Gastroesophageal sphincter (tissue), 4 donors: ENCODE measurements at regions not wholly inside any gene's neighbourhood (a gene's known extent, or its start where the extent isn't known, plus 50 kb on each side); places are given as distances from the start of the nearest gene placed in this dataset.

Experiments used
- ATAC-seq: fragments of 150-250 bp; one replicate; pipeline ENCODE4 v1.9.1; 2016; ENCODE audit warnings: mild to moderate bottlenecking, moderate library complexity
- H3K27ac ChIP-seq, 4 donors: fragments of 200-600 bp; sonication (generic) in 3 of 4; 1 replicate in 3 of 4; 2 replicates in 1 of 4; pipeline ENCODE4 v1.5.1; 2016 to 2019
- H3K27me3 ChIP-seq: fragments of 200-600 bp; sonication (generic); one replicate; pipeline ENCODE4 v1.5.1; 2019
- H3K36me3 ChIP-seq, 2 donors: fragments of 200-600 bp; sonication (generic); one replicate each; pipeline ENCODE4 v1.5.1; 2019; ENCODE audit warnings: control low read depth in 1 of 2
- H3K4me1 ChIP-seq, 3 donors: fragments of 200-600 bp; sonication (generic); 1 replicate in 2 of 3; 2 replicates in 1 of 3; pipeline ENCODE4 v1.5.1; 2016 to 2019; ENCODE audit warnings: control low read depth in 2 of 3
- H3K4me3 ChIP-seq, 2 donors: fragments of 200-600 bp; sonication (generic); one replicate each; pipeline ENCODE4 v1.5.1; 2019; ENCODE audit warnings: mild to moderate bottlenecking in 1 of 2, moderate library complexity in 1 of 2
- H3K9me3 ChIP-seq, 3 donors: fragments of 200-600 bp; sonication (generic); one replicate each; pipeline ENCODE4 v1.5.1; 2017 to 2019; ENCODE audit warnings: control low read depth in 2 of 3
- CTCF ChIP-seq, 4 experiments: fragments of 200-600 bp in 2 of 4; fragments of 450-650 bp in 2 of 4; sonication (generic) in 1 of 4; IDR thresholded peaks; one replicate each; pipeline ENCODE4 v1.5.1; 2017 to 2019; ENCODE audit warnings: antibody characterized with exemption in 4 of 4, mild to moderate bottlenecking in 2 of 4, moderate library complexity in 2 of 4
- EP300 ChIP-seq: sonication (generic); formaldehyde crosslinking; IDR thresholded peaks from one replicate; pipeline ENCODE4 v1.6.1; 2017; ENCODE audit warnings: antibody characterized with exemption, mild to moderate bottlenecking
- POLR2A ChIP-seq, 2 donors: fragments of 450-650 bp; IDR thresholded peaks; one replicate each; pipeline ENCODE4 v1.6.1; 2017; ENCODE audit warnings: antibody characterized with exemption in 2 of 2, mild to moderate bottlenecking in 2 of 2, moderate library complexity in 1 of 2
- POLR2AphosphoS5 ChIP-seq: sonication (generic); formaldehyde crosslinking; IDR thresholded peaks from one replicate; pipeline ENCODE4 v1.6.1; 2017; ENCODE audit warnings: antibody characterized with exemption
- WGBS, 2 donors: methylation state at CpG; one replicate each; pipeline ENCODE4 v1.1.5; 2018; ENCODE audit warnings: low coverage in 1 of 2; 5-methylcytosine and 5-hydroxymethylcytosine counted together

GRCh38 chr4:13102092-13102742 lies 381.9 kb downstream of the RAB28 start:
- 63 to 94% methylated on average over 2 to 5 of the region's 6 CpGs for WGBS, 2 donors
- Histone ChIP-seq H3K4me1 (no peaks in the 10 kb centered on the region), H3K36me3 (no peaks in the 10 kb centered on the region), H3K27me3 (no peaks in the 10 kb centered on the region), H3K27ac (no peak overlapping the region), H3K9me3 (no peaks in the 10 kb centered on the region), H3K4me3 (no peak overlapping the region)
- no peak for TF ChIP-seq CTCF (IDR thresholded peaks at IDR 0.05)
- no peak for TF ChIP-seq POLR2A (IDR thresholded peaks at IDR 0.05)
- no peak for TF ChIP-seq EP300
- no peak for TF ChIP-seq POLR2AphosphoS5
- ATAC-seq = no peak

GRCh38 chr4:13097971-13098370 lies 386.2 kb downstream of the RAB28 start:
- H3K27me3 ChIP-seq = no peaks in the 10 kb centered on the region
- no peaks in the 10 kb centered on the region for H3K9me3 ChIP-seq
- WGBS, 2 donors = 60 to 74% methylated on average over 1 to 3 of the region's 3 CpGs
- ATAC-seq = no peak
- H3K27ac ChIP-seq = no peak overlapping the region
- TF ChIP-seq POLR2A (IDR thresholded peaks at IDR 0.05) (no peak), EP300 (no peak), CTCF (IDR thresholded peaks at IDR 0.05) (no peak), POLR2AphosphoS5 (no peak)
- no peak overlapping the region for H3K4me3 ChIP-seq
- no peaks in the 10 kb centered on the region for H3K36me3 ChIP-seq
- H3K4me1 ChIP-seq = peaks cover 0 to 4% (median 0%) of the 10 kb centered on the region in 3 donors

GRCh38 chr4:13095722-13096121 lies 388.4 kb downstream of the RAB28 start:
- no peak overlapping the region for H3K27ac ChIP-seq

GRCh38 chr4:13093170-13093569 lies 391.0 kb downstream of the RAB28 start:
- ATAC-seq = peak; percentile 13
- peak overlapping the region in 3 of 4 donors; percentile 16 to 34 (median 25) for H3K27ac ChIP-seq
- WGBS, 2 donors = 58 to 77% methylated on average over 2 of the region's 2 CpGs

More at GRCh38 chr4:13095722-13096121, 388.4 kb downstream of the RAB28 start:
- no peaks in the 10 kb centered on the region for H3K27me3 ChIP-seq
- TF ChIP-seq POLR2A (IDR thresholded peaks at IDR 0.05) (no peak), CTCF (IDR thresholded peaks at IDR 0.05) (no peak), EP300 (no peak), POLR2AphosphoS5 (no peak)
- H3K36me3 ChIP-seq = no peaks in the 10 kb centered on the region
- H3K4me3 ChIP-seq = no peak overlapping the region
- no peaks in the 10 kb centered on the region for H3K9me3 ChIP-seq
- H3K4me1 ChIP-seq = peaks cover 0 to 4% (median 0%) of the 10 kb centered on the region in 3 donors
- no peak for ATAC-seq
- WGBS, 2 donors = 89 to 93% methylated on average over 1 of the region's 1 CpG

More at GRCh38 chr4:13093170-13093569, 391.0 kb downstream of the RAB28 start:
- peaks cover 0 to 16% (median 5%) of the 10 kb centered on the region in 3 donors for H3K4me1 ChIP-seq
- no peak for TF ChIP-seq POLR2A (IDR thresholded peaks at IDR 0.05)
- no peak for TF ChIP-seq POLR2AphosphoS5
- no peak for TF ChIP-seq CTCF (IDR thresholded peaks at IDR 0.05)
- TF ChIP-seq EP300 = no peak
- no peaks in the 10 kb centered on the region for H3K36me3 ChIP-seq
- H3K27me3 ChIP-seq = no peaks in the 10 kb centered on the region
- H3K4me3 ChIP-seq = no peak overlapping the region
- no peaks in the 10 kb centered on the region for H3K9me3 ChIP-seq
